ENCODE measurements at regions not wholly inside any gene's neighbourhood (a gene's known extent, or its start where the extent isn't known, plus 50 kb on each side); places are given as distances from the start of the nearest gene placed in this dataset.

DNA sequence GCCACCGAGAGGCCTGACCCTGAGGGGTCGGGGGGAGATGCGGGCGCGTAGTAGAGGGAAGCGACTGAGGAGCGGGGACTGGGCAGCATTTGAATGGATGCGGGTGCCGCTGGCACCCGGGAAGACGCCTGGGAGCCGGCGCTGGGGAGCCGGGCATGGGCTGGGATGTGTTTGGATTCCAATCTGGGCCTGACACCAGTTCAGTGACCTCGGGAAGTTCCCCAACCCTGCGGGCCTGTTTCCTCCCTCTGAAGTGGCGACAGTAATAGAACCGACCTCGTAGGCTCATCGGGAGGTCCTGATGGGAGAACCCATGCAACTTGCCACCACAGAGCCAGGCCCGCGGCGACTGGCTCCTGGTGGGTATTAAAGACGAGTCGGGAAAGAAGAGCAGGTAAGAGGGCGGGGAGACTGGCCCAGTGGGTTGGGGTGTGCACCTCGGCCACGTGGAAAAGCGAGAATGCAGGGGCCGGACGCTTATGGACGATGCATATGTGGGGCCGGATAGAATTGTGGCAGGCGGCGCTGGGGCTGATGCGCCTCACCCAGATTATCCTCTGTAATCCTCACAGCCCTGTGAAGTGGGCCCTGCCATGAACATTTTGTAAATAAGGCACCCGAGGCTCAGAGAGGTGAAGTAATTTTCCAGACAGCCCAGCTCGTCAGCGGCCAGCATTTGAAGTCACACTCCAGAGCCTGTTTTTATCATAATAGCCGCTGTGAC is 105.8 kb downstream of the SLC16A1 start:
- Histone ChIP-seq H3K4me1 (ENCODE audit: control insufficient read depth in 1 of 2, insufficient read depth in 2 of 2, low read length in 2 of 2) (peaks cover 15 to 23% of the 10 kb centered on the region in 2 donors), H3K9ac (ENCODE audit: insufficient read depth, low read length, poor library complexity, severe bottlenecking) (peak overlapping the region; percentile 4), H3K9me3 (replicated peaks in 1 of 2; ENCODE audit: control insufficient read depth in 1 of 2, insufficient read depth in 1 of 2, low read length in 2 of 2) (peaks cover 0 to 8% of the 10 kb centered on the region in 2 donors), H3K27me3 (ENCODE audit: control insufficient read depth in 2 of 2, insufficient read depth in 2 of 2, low read length in 2 of 2) (peaks cover 9 to 37% of the 10 kb centered on the region in 2 donors), H3K79me2 (ENCODE audit: insufficient read depth, low read length) (no peaks in the 10 kb centered on the region), H3K36me3 (replicated peaks in 1 of 2; ENCODE audit: control insufficient read depth in 1 of 2, insufficient read depth in 2 of 2, low read length in 2 of 2) (no peaks in the 10 kb centered on the region), H4K20me1 (ENCODE audit: insufficient read depth, low read length) (no peaks in the 10 kb centered on the region), H3K4me2 (replicated peaks; ENCODE audit: extremely low read depth, low read length, poor library complexity, severe bottlenecking) (peak overlapping the region; percentile 72), H3K27ac (ENCODE audit: low read depth in 1 of 2, low read length in 2 of 2) (no peak overlapping the region), H2AFZ (ENCODE audit: insufficient read depth, low read depth, low read length, poor library complexity, severe bottlenecking) (peak overlapping the region; percentile 76), H3K4me3 (replicated peaks in 1 of 3; ENCODE audit: low read depth in 2 of 3, low read length in 3 of 3) (peak overlapping the region in 2 of 3 experiments; percentile 18 to 63)
- 30% methylated on average over 29 of the region's 40 CpGs for WGBS (ENCODE audit: insufficient coverage)
- peaks cover 0 to 1% of the 10 kb centered on the region in 2 donors for H3K36me3 Mint-ChIP-seq
- intact Hi-C loops (cut with micrococcal nuclease), result no loop called here
- TF ChIP-seq, protein P1, sequence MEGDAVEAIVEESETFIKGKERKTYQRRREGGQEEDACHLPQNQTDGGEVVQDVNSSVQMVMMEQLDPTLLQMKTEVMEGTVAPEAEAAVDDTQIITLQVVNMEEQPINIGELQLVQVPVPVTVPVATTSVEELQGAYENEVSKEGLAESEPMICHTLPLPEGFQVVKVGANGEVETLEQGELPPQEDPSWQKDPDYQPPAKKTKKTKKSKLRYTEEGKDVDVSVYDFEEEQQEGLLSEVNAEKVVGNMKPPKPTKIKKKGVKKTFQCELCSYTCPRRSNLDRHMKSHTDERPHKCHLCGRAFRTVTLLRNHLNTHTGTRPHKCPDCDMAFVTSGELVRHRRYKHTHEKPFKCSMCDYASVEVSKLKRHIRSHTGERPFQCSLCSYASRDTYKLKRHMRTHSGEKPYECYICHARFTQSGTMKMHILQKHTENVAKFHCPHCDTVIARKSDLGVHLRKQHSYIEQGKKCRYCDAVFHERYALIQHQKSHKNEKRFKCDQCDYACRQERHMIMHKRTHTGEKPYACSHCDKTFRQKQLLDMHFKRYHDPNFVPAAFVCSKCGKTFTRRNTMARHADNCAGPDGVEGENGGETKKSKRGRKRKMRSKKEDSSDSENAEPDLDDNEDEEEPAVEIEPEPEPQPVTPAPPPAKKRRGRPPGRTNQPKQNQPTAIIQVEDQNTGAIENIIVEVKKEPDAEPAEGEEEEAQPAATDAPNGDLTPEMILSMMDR (IDR thresholded peaks at IDR 0.05), result no peak
- peak overlapping the region; percentile 67 to 90 for H3K4me3 Mint-ChIP-seq
- peaks cover 2 to 19% (median 6%) of the 10 kb centered on the region in 7 donors for H3K9me3 Mint-ChIP-seq
- H3K27me3 Mint-ChIP-seq (ENCODE audit: low read depth in 3 of 3), result peaks cover 53 to 66% (median 62%) of the 10 kb centered on the region in 3 donors
- DNase-seq, result no peak
- peaks cover 26% of the 10 kb centered on the region for H3K4me1 Mint-ChIP-seq
- H3K27ac Mint-ChIP-seq, result no peak overlapping the region

DNA sequence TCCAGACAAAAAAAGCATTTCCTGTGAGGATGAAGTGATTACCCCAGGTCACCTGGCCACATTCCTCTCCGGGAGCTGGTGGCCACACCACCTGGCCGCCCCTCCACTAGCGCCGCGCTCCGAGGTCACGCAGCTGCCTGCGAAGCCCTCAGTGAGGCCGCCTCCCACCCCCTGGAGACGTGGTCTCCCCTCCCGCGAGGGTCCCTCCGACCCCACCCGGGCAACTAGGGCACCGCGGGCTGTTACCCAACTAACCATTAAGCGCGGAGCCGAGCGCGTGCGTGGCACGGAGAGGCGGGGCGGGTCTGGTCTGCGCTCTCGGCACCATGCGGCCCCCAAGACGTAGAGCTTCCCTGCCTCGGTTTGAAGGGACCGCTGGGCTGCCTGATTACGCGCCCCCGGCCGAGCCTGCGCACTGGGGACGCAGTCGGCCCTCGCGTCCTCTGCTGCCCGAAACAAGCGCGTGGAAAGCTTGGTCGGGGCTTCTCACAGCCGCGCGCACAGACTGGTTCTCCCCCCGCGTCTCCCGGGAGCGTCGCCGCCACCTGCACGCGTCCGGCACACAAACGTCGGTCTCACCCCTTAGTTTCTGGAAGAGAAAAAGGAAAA is 106.5 kb downstream of the SLC16A1 start:
- H3K9me3 Mint-ChIP-seq, result peaks cover 2 to 19% (median 6%) of the 10 kb centered on the region in 7 donors
- peak overlapping the region; percentile 4 for H3K9ac ChIP-seq (ENCODE audit: insufficient read depth, low read length, poor library complexity, severe bottlenecking)
- intact Hi-C loops (cut with micrococcal nuclease), result no loop called here
- H3K27ac Mint-ChIP-seq, result no peak overlapping the region
- H3K27me3 Mint-ChIP-seq (ENCODE audit: low read depth in 3 of 3), result peaks cover 50 to 66% (median 62%) of the 10 kb centered on the region in 3 donors
- DNase-seq, result no peak
- H2AFZ ChIP-seq (ENCODE audit: insufficient read depth, low read depth, low read length, poor library complexity, severe bottlenecking), result peak overlapping the region; percentile 76
- peak overlapping the region; percentile 67 to 90 for H3K4me3 Mint-ChIP-seq
- peaks cover 9 to 37% of the 10 kb centered on the region in 2 donors for H3K27me3 ChIP-seq (ENCODE audit: control insufficient read depth in 2 of 2, insufficient read depth in 2 of 2, low read length in 2 of 2)
- peaks cover 0 to 8% of the 10 kb centered on the region in 2 donors for H3K9me3 ChIP-seq (replicated peaks in 1 of 2; ENCODE audit: control insufficient read depth in 1 of 2, insufficient read depth in 1 of 2, low read length in 2 of 2)
- H3K36me3 Mint-ChIP-seq, result peaks cover 0 to 1% of the 10 kb centered on the region in 2 donors
- peaks cover 10 to 16% of the 10 kb centered on the region in 2 donors for H3K4me1 ChIP-seq (ENCODE audit: control insufficient read depth in 1 of 2, insufficient read depth in 2 of 2, low read length in 2 of 2)
- no peaks in the 10 kb centered on the region for H3K79me2 ChIP-seq (ENCODE audit: insufficient read depth, low read length)
- TF ChIP-seq, protein P1 (IDR thresholded peaks at IDR 0.05), result no peak
- peaks cover 22% of the 10 kb centered on the region for H3K4me1 Mint-ChIP-seq
- peak overlapping the region in 2 of 3 experiments; percentile 18 to 63 for H3K4me3 ChIP-seq (replicated peaks in 1 of 3; ENCODE audit: low read depth in 2 of 3, low read length in 3 of 3)
- H3K27ac ChIP-seq (ENCODE audit: low read depth in 1 of 2, low read length in 2 of 2), result no peak overlapping the region
- peak overlapping the region; percentile 72 for H3K4me2 ChIP-seq (replicated peaks; ENCODE audit: extremely low read depth, low read length, poor library complexity, severe bottlenecking)
- no peaks in the 10 kb centered on the region for H4K20me1 ChIP-seq (ENCODE audit: insufficient read depth, low read length)
- no peaks in the 10 kb centered on the region for H3K36me3 ChIP-seq (replicated peaks in 1 of 2; ENCODE audit: control insufficient read depth in 1 of 2, insufficient read depth in 2 of 2, low read length in 2 of 2)
- under 1% methylated on average over 58 of the region's 58 CpGs for WGBS (ENCODE audit: insufficient coverage)
